ENCODE measurements at regions not wholly inside any gene's neighbourhood (a gene's known extent, or its start where the extent isn't known, plus 50 kb on each side); places are given as distances from the start of the nearest gene placed in this dataset.

- DNase-seq (ENCODE audit: low spot score) = no peak
Measured at GRCh38 chr1:193663965-193664364, 477.6 kb upstream of the B3GALT2 start.

- DNase-seq (ENCODE audit: low spot score) = no peak
Measured at GRCh38 chr1:193662030-193662429, 475.6 kb upstream of the B3GALT2 start.

GRCh38 chr1:193661385-193661784, 475.0 kb upstream of the B3GALT2 start:
- DNase-seq (ENCODE audit: low spot score) = no peak

GRCh38 chr1:193660428-193660827, 474.0 kb upstream of the B3GALT2 start:
- DNase-seq (ENCODE audit: low spot score) = no peak

GRCh38 chr1:193658691-193659090, 472.3 kb upstream of the B3GALT2 start:
- no peak for DNase-seq (ENCODE audit: low spot score)

- no peak for DNase-seq (ENCODE audit: low spot score)
Measured at GRCh38 chr1:193658081-193658480, 471.7 kb upstream of the B3GALT2 start.

GRCh38 chr1:193657552-193657951, 471.1 kb upstream of the B3GALT2 start:
- DNase-seq (ENCODE audit: low spot score) = no peak

GRCh38 chr1:193656841-193657240, 470.4 kb upstream of the B3GALT2 start:
- no peak for DNase-seq (ENCODE audit: low spot score)

GRCh38 chr1:193654951-193655735, 468.7 kb upstream of the B3GALT2 start:
- DNase-seq (ENCODE audit: low spot score) = no peak

GRCh38 chr1:193649587-193649986, 463.2 kb upstream of the B3GALT2 start:
- DNase-seq (ENCODE audit: low spot score) = no peak

- no peak for DNase-seq (ENCODE audit: low spot score)
Measured at GRCh38 chr1:193634876-193635275, 448.5 kb upstream of the B3GALT2 start.

- no peak for DNase-seq (ENCODE audit: low spot score)
Measured at GRCh38 chr1:193634470-193634869, 448.1 kb upstream of the B3GALT2 start.

GRCh38 chr1:193633991-193634390, 447.6 kb upstream of the B3GALT2 start:
- DNase-seq (ENCODE audit: low spot score) = no peak

- no peak for DNase-seq (ENCODE audit: low spot score)
Measured at GRCh38 chr1:193633093-193633492, 446.7 kb upstream of the B3GALT2 start.

GRCh38 chr1:193631306-193631705, 444.9 kb upstream of the B3GALT2 start:
- no peak for DNase-seq (ENCODE audit: low spot score)

- no peak for DNase-seq (ENCODE audit: low spot score)
Measured at GRCh38 chr1:193629875-193630274, 443.5 kb upstream of the B3GALT2 start.

GRCh38 chr1:193626695-193627094, 440.3 kb upstream of the B3GALT2 start:
- no peak for DNase-seq (ENCODE audit: low spot score)

GRCh38 chr1:193625255-193625654, 438.8 kb upstream of the B3GALT2 start:
- DNase-seq (ENCODE audit: low spot score) = no peak

GRCh38 chr1:193619911-193620310, 433.5 kb upstream of the B3GALT2 start:
- no peak for DNase-seq (ENCODE audit: low spot score)

- no peak for DNase-seq (ENCODE audit: low spot score)
Measured at GRCh38 chr1:193614817-193615216, 428.4 kb upstream of the B3GALT2 start.

- DNase-seq (ENCODE audit: low spot score) = no peak
Measured at GRCh38 chr1:193614275-193614674, 427.9 kb upstream of the B3GALT2 start.

GRCh38 chr1:193613041-193613440, 426.6 kb upstream of the B3GALT2 start:
- DNase-seq (ENCODE audit: low spot score) = no peak

GRCh38 chr1:193609592-193609991, 423.2 kb upstream of the B3GALT2 start:
- DNase-seq (ENCODE audit: low spot score) = no peak

- DNase-seq (ENCODE audit: low spot score) = no peak
Measured at GRCh38 chr1:193607787-193608186, 421.4 kb upstream of the B3GALT2 start.
